LHCN-M2 (cell line): ENCODE measurements at regions not wholly inside any gene's neighbourhood (a gene's known extent, or its start where the extent isn't known, plus 50 kb on each side); places are given as distances from the start of the nearest gene placed in this dataset.

Experiments
- DNase-seq: peaks from one replicate; pipeline ENCODE4 v3.0.0-alpha.2; 2012; ENCODE audit warnings: low read depth

- no peak for DNase-seq
These were observed 52.5 kb upstream of the CTDP1 start for GRCh38 chr18:79626905-79627749.

DNA sequence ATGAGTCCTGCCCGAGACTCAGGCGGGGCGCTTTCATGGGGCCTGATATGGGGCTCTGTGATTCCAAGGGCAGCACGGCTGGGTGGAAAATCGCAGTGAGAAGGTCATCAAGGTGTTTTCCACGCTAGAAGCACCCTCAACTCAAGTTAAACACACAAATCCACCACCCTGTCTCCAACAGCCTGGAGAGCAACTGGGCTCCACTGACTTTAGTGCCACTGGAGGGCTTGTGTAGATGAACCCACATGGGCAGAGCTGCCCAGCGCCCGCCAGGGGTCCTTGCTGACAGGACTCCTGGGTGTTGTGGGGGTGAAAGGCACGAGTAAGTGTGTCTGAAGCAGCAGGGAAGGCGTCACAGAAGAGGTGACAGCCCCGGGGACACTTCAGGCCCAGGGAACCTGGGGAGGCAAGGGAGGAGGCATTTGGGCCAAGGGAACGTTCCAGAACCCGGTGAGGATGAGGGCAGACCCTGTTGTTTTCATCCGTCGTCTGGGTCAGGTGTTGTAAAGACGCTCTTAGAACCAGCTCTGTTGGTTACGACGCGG is 51.8 kb upstream of the CTDP1 start:
- no peak for DNase-seq

DNA sequence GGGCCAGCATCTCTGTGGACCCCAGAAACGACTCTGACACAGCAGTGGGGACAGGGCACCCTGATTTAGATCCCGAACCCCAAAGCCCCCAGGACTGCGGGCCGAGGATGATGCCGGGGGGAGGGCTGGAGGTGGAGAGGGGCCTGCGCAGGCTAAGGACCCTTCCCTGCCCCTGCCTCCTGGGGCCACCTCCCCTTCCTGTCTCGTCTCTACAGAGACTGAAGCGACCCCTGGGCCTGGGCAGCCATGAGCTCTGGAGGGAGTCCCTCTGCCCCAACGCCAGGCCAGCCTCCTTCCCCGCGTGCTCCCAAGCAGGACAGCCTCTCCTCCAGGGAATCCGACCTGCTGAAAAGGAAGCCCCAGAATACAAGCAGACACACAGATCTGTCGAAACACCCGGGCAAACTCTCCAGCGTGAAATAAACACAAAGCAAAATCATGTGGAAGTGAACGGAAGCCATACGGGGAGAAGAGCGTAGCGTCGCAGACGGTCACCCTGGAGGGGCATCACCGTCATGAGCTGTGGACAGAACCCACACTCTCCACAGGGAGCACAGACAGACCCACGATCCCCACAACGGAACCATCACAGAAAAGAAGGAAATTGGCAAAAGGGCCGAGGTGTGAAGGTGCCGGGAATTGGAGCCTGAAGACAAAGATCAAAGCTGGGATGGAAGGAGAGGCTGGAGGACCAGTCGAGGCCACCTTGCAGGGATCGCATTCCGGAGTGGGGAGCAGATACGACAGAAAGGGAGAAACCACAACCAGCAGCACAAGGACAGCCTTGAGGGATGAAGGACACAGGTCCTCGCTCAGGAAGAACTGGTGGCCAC is 51.0 kb upstream of the CTDP1 start:
- no peak for DNase-seq

- DNase-seq = no peak
These were observed 50.4 kb upstream of the CTDP1 start for GRCh38 chr18:79629249-79629558.

- DNase-seq = no peak
These were observed 50.0 kb upstream of the CTDP1 start for GRCh38 chr18:79629606-79630005.
